WTC11 (cell line): ENCODE measurements at regions not wholly inside any gene's neighbourhood (a gene's known extent, or its start where the extent isn't known, plus 50 kb on each side); places are given as distances from the start of the nearest gene placed in this dataset.

ENCODE experiments used
- ATAC-seq: fragments of 200-7000 bp; cut with Tn5 transposase; 2 replicates; pipeline ENCODE4 v1.10.0; 2021; ENCODE audit warnings: mild to moderate bottlenecking, moderate library complexity
- CTCF ChIA-PET: fragments of 300-600 bp; sonication (Branson Sonifier 250); formaldehyde crosslinking; loops from one replicate; lab custom pipeline; 2021; ENCODE audit warnings: antibody characterized with exemption; lab: Charles Lee
- POLR2A ChIA-PET: fragments of 350-600 bp; sonication (Branson Sonifier 250); formaldehyde crosslinking; loops from one replicate; lab custom pipeline; 2021; ENCODE audit warnings: antibody characterized with exemption; lab: Charles Lee
- DNase-seq: peaks from one replicate; pipeline ENCODE4 v3.0.0; 2021; ENCODE audit warnings: low spot score
- H3K27ac Mint-ChIP-seq: 2 replicates; pipeline ENCODE4 v1.8.0; 2021; ENCODE audit warnings: mixed read lengths
- H3K27me3 Mint-ChIP-seq: 2 replicates; pipeline ENCODE4 v1.8.0; 2021; ENCODE audit warnings: low read depth, mild to moderate bottlenecking, moderate library complexity, mixed read lengths
- H3K36me3 Mint-ChIP-seq: 2 replicates; pipeline ENCODE4 v1.8.0; 2021; ENCODE audit warnings: mixed read lengths
- H3K4me1 Mint-ChIP-seq: 2 replicates; pipeline ENCODE4 v1.8.0; 2022; ENCODE audit warnings: mixed read lengths
- H3K4me3 Mint-ChIP-seq: 2 replicates; pipeline ENCODE4 v1.8.0; 2021; ENCODE audit warnings: mild to moderate bottlenecking, moderate library complexity, mixed read lengths
- H3K9me3 Mint-ChIP-seq: 2 replicates; pipeline ENCODE4 v1.8.0; 2021; ENCODE audit warnings: mixed read lengths
- EMX1 ChIP-seq: fragments of 250-450 bp; sonication (Bioruptor Pico); IDR thresholded peaks from 2 replicates; pipeline ENCODE4 v1.8.0; 2021; ENCODE audit warnings: mild to moderate bottlenecking
- ESRRA ChIP-seq: sonication (generic); formaldehyde crosslinking; IDR thresholded peaks from 2 replicates; pipeline ENCODE4 v1.8.1; 2022; ENCODE audit warnings: mild to moderate bottlenecking, missing genetic modification reagents, borderline replicate concordance
- ETV6 ChIP-seq: sonication (generic); formaldehyde crosslinking; IDR thresholded peaks from 2 replicates; pipeline ENCODE4 v1.8.1; 2022; ENCODE audit warnings: mild to moderate bottlenecking, missing genetic modification reagents
- FOXJ3 ChIP-seq: sonication (generic); formaldehyde crosslinking; IDR thresholded peaks from 2 replicates; pipeline ENCODE4 v1.9.0; 2021; ENCODE audit warnings: missing genetic modification reagents, mild to moderate bottlenecking, borderline replicate concordance
- JAZF1 ChIP-seq: fragments of 250-450 bp; sonication (Bioruptor Pico); IDR thresholded peaks from 2 replicates; pipeline ENCODE4 v1.9.0; 2021; ENCODE audit warnings: moderate library complexity, mild to moderate bottlenecking, inconsistent platforms
- KAT7 ChIP-seq: sonication (generic); formaldehyde crosslinking; IDR thresholded peaks from 2 replicates; pipeline ENCODE4 v1.8.1; 2023; ENCODE audit warnings: missing genetic modification reagents, mild to moderate bottlenecking, borderline replicate concordance
- MYBL2 ChIP-seq: sonication (generic); formaldehyde crosslinking; IDR thresholded peaks from 2 replicates; pipeline ENCODE4 v1.8.1; 2023; ENCODE audit warnings: mild to moderate bottlenecking, moderate library complexity, missing genetic modification reagents
- NFE2L1 ChIP-seq: sonication (generic); formaldehyde crosslinking; IDR thresholded peaks from 2 replicates; pipeline ENCODE4 v1.8.1; 2023; ENCODE audit warnings: missing genetic modification reagents
- NR3C1 ChIP-seq: sonication (generic); formaldehyde crosslinking; conservative IDR thresholded peaks from 2 replicates; pipeline ENCODE4 v1.8.1; 2023; ENCODE audit warnings: low read depth, mild to moderate bottlenecking, missing genetic modification reagents
- RORB ChIP-seq: fragments of 250-450 bp; sonication (Bioruptor Pico); IDR thresholded peaks from 2 replicates; pipeline ENCODE4 v1.9.0; 2021; ENCODE audit warnings: mild to moderate bottlenecking
- SMAD3 ChIP-seq: sonication (generic); formaldehyde crosslinking; IDR thresholded peaks from 2 replicates; pipeline ENCODE4 v1.8.0; 2022; ENCODE audit warnings: missing genetic modification reagents, mild to moderate bottlenecking, borderline replicate concordance
- ZBTB21 ChIP-seq: sonication (generic); formaldehyde crosslinking; IDR thresholded peaks from 2 replicates; pipeline ENCODE4 v1.8.1; 2023; ENCODE audit warnings: mild to moderate bottlenecking, missing genetic modification reagents, borderline replicate concordance
- ZNF138 ChIP-seq: sonication (generic); formaldehyde crosslinking; conservative IDR thresholded peaks from 2 replicates; pipeline ENCODE4 v1.8.1; 2022; ENCODE audit warnings: mild to moderate bottlenecking, moderate library complexity, missing genetic modification reagents
- ZNF671 ChIP-seq: fragments of 250-450 bp; sonication (Bioruptor Pico); IDR thresholded peaks from 2 replicates; pipeline ENCODE4 v1.8.0; 2021; ENCODE audit warnings: mild to moderate bottlenecking
- TF ChIP-seq, protein P1 (sequence below): fragments of 250-450 bp; sonication (Bioruptor Pico); IDR thresholded peaks from 2 replicates; pipeline ENCODE4 v1.9.0; 2021; ENCODE audit warnings: mild to moderate bottlenecking, borderline replicate concordance
- TF ChIP-seq, protein P2 (sequence below): sonication (generic); formaldehyde crosslinking; IDR thresholded peaks from 2 replicates; pipeline ENCODE4 v1.8.0; 2022; ENCODE audit warnings: mild to moderate bottlenecking, missing genetic modification reagents
- TF ChIP-seq, protein P3 (sequence below): sonication (generic); formaldehyde crosslinking; IDR thresholded peaks from 2 replicates; pipeline ENCODE4 v1.8.0; 2023; ENCODE audit warnings: missing genetic modification reagents, mild to moderate bottlenecking, borderline replicate concordance
- TF ChIP-seq, protein P4 (sequence below): sonication (generic); formaldehyde crosslinking; IDR thresholded peaks from 2 replicates; pipeline ENCODE4 v1.8.1; 2023; ENCODE audit warnings: mild to moderate bottlenecking, moderate library complexity, missing genetic modification reagents

DNA sequence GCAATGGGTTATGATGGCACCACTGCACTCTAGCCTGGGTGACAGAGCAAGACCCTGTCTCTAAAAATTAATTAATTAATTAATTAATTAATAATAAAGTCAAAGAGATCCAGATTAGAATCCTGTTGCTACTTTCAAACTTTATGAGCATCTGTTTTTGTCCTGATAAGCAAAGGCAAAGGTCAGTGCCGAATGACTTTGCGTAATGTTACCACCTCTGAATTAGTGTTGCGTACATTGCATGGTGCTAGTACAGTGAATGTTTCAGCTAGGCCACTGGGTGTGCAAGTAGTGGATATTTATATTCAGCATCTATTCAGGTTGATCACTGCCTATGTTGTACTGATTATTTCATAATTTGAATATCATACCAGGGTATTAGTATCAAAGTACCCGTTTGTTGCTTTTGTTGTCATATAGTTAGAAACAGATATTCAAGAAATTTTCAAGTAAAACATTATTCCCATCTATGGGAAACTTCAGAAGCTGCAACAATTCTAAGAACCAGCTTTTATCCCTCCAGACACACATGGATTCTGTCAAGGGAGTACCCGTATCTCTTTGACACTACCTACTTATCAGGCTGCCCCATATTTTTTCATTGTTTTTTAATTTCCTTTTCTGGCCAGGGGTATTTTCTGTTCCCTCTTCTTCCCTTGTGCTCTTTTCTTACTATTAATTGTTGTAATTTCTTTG is 127.1 kb upstream of the GRM7 start:
- Mint-ChIP-seq H3K27me3 (no peaks in the 10 kb centered on the region; the same call in 1 of the 2 replicates), H3K27ac (no peak overlapping the region), H3K36me3 (peaks cover 43% of the 10 kb centered on the region), H3K4me3 (no peak overlapping the region), H3K4me1 (peaks cover 6% of the 10 kb centered on the region), H3K9me3 (peaks cover 60% of the 10 kb centered on the region)
- ChIA-PET POLR2A (no interaction called here), CTCF (no interaction called here)
- TF ChIP-seq FOXJ3 (CRISPR knock-in tag) (no peak), SMAD3 (no peak), EMX1 (CRISPR knock-in tag) (no peak), ZNF671 (CRISPR knock-in tag) (no peak), ETV6 (CRISPR knock-in tag) (no peak), NR3C1 (CRISPR knock-in tag) (no peak), ZNF138 (CRISPR knock-in tag) (no peak), JAZF1 (CRISPR knock-in tag) (no peak), KAT7 (no peak), ZBTB21 (no peak), RORB (CRISPR knock-in tag) (no peak), MYBL2 (no peak), NFE2L1 (CRISPR knock-in tag) (no peak), ESRRA (CRISPR knock-in tag) (no peak)
- TF ChIP-seq, protein P1, sequence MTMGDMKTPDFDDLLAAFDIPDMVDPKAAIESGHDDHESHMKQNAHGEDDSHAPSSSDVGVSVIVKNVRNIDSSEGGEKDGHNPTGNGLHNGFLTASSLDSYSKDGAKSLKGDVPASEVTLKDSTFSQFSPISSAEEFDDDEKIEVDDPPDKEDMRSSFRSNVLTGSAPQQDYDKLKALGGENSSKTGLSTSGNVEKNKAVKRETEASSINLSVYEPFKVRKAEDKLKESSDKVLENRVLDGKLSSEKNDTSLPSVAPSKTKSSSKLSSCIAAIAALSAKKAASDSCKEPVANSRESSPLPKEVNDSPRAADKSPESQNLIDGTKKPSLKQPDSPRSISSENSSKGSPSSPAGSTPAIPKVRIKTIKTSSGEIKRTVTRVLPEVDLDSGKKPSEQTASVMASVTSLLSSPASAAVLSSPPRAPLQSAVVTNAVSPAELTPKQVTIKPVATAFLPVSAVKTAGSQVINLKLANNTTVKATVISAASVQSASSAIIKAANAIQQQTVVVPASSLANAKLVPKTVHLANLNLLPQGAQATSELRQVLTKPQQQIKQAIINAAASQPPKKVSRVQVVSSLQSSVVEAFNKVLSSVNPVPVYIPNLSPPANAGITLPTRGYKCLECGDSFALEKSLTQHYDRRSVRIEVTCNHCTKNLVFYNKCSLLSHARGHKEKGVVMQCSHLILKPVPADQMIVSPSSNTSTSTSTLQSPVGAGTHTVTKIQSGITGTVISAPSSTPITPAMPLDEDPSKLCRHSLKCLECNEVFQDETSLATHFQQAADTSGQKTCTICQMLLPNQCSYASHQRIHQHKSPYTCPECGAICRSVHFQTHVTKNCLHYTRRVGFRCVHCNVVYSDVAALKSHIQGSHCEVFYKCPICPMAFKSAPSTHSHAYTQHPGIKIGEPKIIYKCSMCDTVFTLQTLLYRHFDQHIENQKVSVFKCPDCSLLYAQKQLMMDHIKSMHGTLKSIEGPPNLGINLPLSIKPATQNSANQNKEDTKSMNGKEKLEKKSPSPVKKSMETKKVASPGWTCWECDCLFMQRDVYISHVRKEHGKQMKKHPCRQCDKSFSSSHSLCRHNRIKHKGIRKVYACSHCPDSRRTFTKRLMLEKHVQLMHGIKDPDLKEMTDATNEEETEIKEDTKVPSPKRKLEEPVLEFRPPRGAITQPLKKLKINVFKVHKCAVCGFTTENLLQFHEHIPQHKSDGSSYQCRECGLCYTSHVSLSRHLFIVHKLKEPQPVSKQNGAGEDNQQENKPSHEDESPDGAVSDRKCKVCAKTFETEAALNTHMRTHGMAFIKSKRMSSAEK (CRISPR knock-in tag) = no peak
- TF ChIP-seq, protein P2, sequence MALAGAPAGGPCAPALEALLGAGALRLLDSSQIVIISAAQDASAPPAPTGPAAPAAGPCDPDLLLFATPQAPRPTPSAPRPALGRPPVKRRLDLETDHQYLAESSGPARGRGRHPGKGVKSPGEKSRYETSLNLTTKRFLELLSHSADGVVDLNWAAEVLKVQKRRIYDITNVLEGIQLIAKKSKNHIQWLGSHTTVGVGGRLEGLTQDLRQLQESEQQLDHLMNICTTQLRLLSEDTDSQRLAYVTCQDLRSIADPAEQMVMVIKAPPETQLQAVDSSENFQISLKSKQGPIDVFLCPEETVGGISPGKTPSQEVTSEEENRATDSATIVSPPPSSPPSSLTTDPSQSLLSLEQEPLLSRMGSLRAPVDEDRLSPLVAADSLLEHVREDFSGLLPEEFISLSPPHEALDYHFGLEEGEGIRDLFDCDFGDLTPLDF = no peak
- TF ChIP-seq, protein P3, sequence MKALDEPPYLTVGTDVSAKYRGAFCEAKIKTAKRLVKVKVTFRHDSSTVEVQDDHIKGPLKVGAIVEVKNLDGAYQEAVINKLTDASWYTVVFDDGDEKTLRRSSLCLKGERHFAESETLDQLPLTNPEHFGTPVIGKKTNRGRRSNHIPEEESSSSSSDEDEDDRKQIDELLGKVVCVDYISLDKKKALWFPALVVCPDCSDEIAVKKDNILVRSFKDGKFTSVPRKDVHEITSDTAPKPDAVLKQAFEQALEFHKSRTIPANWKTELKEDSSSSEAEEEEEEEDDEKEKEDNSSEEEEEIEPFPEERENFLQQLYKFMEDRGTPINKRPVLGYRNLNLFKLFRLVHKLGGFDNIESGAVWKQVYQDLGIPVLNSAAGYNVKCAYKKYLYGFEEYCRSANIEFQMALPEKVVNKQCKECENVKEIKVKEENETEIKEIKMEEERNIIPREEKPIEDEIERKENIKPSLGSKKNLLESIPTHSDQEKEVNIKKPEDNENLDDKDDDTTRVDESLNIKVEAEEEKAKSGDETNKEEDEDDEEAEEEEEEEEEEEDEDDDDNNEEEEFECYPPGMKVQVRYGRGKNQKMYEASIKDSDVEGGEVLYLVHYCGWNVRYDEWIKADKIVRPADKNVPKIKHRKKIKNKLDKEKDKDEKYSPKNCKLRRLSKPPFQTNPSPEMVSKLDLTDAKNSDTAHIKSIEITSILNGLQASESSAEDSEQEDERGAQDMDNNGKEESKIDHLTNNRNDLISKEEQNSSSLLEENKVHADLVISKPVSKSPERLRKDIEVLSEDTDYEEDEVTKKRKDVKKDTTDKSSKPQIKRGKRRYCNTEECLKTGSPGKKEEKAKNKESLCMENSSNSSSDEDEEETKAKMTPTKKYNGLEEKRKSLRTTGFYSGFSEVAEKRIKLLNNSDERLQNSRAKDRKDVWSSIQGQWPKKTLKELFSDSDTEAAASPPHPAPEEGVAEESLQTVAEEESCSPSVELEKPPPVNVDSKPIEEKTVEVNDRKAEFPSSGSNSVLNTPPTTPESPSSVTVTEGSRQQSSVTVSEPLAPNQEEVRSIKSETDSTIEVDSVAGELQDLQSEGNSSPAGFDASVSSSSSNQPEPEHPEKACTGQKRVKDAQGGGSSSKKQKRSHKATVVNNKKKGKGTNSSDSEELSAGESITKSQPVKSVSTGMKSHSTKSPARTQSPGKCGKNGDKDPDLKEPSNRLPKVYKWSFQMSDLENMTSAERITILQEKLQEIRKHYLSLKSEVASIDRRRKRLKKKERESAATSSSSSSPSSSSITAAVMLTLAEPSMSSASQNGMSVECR (CRISPR knock-in tag) = no peak
- TF ChIP-seq, protein P4, sequence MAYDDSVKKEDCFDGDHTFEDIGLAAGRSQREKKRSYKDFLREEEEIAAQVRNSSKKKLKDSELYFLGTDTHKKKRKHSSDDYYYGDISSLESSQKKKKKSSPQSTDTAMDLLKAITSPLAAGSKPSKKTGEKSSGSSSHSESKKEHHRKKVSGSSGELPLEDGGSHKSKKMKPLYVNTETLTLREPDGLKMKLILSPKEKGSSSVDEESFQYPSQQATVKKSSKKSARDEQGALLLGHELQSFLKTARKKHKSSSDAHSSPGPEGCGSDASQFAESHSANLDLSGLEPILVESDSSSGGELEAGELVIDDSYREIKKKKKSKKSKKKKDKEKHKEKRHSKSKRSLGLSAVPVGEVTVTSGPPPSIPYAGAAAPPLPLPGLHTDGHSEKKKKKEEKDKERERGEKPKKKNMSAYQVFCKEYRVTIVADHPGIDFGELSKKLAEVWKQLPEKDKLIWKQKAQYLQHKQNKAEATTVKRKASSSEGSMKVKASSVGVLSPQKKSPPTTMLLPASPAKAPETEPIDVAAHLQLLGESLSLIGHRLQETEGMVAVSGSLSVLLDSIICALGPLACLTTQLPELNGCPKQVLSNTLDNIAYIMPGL (CRISPR knock-in tag) = no peak
- no peak for ATAC-seq
- DNase-seq = no peak
